HG03565 (cell line): ENCODE measurements at regions not wholly inside any gene's neighbourhood (a gene's known extent, or its start where the extent isn't known, plus 50 kb on each side); places are given as distances from the start of the nearest gene placed in this dataset.

Experiments
- ATAC-seq: cut with Tn5 transposase; IDR thresholded peaks from one replicate; pipeline ENCODE4 v1.9.1; 2021; ENCODE audit warnings: mild to moderate bottlenecking, moderate library complexity; ENCODE audit not compliant: unreplicated experiment

DNA sequence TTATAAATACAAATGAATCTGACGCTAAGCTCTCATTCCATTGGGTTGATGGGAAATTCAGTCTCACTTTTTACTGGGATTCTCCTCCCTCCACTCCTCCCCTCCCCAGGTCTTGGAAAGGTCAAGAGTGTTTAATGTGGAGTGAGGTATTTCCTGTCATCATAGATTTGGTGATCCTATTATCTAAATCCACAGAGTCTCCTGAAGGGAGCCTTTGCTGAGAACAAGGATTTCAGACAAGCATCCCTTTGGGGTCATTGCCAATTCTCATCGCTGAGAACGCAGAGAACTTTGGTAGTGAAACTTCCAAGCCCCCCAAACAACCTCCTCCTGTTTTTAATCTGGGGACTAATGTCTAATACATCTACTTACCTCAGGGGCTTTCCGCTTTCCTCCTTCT lies 297.9 kb downstream of the OTOL1 start:
- no peak for ATAC-seq

DNA sequence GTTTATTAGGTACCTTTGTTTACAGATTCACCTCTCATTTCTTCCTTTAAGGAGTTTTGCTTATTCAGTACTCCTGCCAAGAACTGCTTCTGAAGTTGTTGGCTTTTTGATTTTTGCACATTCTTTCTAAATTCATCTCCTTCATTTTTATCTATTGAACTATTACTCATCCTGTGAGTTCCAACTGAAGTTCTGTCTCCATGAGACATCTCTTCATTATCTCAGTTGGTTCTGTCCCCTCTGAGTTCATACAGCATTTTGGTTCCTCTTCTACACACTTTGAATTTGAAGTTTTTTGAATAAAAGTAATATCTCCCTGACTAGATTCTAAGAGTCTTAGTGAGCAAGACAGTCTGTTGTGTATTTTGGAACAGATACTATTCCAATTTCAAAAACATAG lies 299.7 kb downstream of the OTOL1 start:
- no peak for ATAC-seq

GRCh38 chr3:161796780-161797179 lies 300.2 kb downstream of the OTOL1 start:
- no peak for ATAC-seq

DNA sequence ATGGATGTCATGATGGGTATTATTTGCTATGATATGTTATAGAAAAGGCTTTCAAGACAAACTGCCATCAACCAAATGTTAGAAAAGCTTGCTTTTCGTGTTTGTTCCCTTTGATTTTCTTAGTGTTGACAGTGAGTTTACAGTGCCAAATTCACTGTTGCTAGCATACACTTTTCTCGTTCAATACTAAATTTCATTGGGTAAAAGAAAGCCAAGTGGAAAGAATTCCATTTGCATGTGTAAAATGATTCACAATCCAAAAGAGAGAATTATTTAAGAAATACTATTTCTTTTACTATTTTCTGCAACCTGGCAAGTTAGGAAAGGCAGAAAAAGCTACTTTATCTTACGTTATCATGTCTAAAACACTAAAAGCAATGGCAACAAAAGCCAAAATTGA lies 301.4 kb downstream of the OTOL1 start:
- no peak for ATAC-seq

GRCh38 chr3:161800985-161801559 lies 304.5 kb downstream of the OTOL1 start:
- ATAC-seq: no peak

GRCh38 chr3:161818106-161818505 lies 321.5 kb downstream of the OTOL1 start:
- no peak for ATAC-seq

- no peak for ATAC-seq
These were observed 325.0 kb downstream of the OTOL1 start for GRCh38 chr3:161821591-161821990.

- ATAC-seq: no peak
These were observed 325.7 kb downstream of the OTOL1 start for GRCh38 chr3:161822291-161822690.

DNA sequence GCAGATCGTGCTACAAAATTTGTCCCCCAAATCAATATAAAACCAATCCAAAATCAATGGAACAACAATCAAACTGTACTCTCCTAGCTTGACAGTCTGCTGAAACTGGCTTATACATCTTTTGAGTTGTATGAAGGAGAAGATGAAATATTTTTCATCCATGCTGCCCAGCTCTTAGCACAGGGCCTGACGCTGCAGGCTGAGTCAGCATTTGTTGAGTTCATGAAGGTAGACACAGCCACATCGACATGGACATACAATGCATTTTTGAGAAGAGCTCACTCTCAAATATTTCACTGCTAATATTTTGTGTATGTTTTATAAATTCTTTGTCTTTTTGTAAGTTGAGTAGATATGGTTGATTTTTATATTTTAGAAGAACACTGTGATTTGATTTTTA lies 327.3 kb downstream of the OTOL1 start:
- ATAC-seq: no peak

DNA sequence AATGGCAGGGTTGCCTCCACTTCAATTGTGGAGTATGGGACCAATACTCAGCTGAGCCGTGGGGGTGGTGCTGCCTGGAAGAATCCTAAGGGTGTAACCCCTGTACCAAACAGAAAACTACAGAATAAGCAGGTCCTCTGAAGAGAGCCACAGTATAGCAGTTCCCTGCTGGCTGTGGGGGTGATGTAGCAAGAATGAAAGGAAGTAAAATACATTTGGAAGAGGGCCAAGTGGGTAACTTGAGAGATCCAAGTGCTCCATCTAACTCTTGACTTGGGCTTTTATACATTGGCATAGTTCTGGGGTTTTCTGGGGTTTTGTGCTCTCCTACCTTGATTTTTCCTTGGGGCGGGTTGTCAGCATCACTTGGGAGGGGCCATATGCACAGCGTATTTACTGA lies 341.4 kb downstream of the OTOL1 start:
- ATAC-seq: no peak

- no peak for ATAC-seq
These were observed 351.8 kb downstream of the OTOL1 start for GRCh38 chr3:161848376-161848775.

DNA sequence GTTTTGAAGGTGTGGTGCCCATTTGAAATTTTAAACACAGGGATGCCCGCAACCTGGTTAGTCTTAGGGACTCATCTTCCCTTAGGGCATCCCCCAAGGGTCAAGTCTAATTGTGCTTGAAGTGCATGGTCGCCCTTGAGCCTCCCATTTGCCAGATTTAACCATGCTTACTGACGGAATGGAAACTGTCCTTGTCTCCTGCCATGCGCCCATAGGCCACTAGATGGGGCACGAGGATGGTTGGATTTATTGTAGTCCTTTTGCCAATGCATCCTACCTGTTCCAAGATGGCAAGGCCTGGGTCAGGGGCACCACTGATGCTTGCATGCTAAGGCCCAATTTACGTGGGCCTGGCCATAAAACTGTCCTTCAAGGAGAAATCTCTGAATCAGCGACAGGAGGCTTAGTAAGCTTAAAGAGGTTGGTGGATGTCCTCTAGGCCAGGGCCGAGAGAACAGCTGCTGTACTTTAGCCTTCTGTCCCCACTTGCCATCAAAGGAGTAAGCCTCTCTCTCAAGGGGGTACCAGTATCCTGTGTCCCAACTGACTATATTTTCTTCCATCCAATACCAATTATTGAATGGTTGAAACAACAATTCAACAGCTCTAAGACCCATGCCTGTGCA lies 355.4 kb downstream of the OTOL1 start:
- peak; percentile 90 for ATAC-seq

DNA sequence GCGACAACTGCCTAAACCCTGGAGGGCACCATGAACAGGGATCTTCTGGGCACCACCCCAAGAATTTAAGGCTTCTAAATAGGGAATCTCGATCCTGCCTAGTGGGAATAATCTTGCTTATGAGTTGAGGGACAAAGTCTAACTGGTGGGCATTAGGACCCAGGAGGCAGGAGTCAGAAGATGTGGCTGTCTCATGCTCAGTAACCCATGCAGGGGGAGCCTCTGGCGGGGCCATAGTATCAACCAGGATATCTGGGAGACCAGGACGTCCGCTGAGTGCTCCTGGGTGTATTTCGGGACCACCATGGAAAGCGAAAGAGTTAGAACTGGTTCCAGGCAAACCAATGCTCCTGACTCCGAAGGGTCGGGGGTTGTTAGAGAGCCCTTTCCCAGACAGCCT lies 356.1 kb downstream of the OTOL1 start:
- no peak for ATAC-seq

GRCh38 chr3:161854232-161854771 lies 357.7 kb downstream of the OTOL1 start:
- peak; percentile 57 for ATAC-seq

- no peak for ATAC-seq
These were observed 362.4 kb downstream of the OTOL1 start for GRCh38 chr3:161859057-161859456.

DNA sequence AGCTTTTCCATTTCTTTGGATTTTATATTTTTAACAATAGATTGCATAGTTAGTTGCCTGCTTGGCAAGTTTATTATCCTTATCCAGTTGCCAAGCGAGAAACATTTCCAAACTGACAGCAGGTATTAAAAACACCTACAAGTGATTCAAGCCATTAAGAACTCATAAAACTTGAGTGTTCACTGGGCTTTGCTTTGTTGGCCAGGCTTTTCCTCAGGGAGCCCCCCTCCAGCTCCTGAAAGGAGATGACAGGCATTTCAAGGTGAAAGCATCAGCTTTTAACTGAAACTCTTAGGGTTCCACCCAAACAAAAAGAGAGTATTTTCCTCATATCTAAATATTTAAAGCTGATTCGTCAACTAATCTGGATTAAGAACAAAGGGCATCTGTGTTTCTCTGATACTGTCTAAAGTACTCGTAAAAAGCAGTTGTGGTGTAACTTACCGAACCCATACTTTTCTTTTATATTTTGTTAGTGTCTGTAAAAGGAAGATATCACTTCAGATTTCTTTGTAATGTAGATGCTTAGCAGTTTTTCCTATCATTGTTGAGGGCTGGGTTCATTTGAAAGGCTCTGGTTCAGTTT lies 363.4 kb downstream of the OTOL1 start:
- no peak for ATAC-seq

- ATAC-seq: no peak
These were observed 367.2 kb downstream of the OTOL1 start for GRCh38 chr3:161863775-161864174.

DNA sequence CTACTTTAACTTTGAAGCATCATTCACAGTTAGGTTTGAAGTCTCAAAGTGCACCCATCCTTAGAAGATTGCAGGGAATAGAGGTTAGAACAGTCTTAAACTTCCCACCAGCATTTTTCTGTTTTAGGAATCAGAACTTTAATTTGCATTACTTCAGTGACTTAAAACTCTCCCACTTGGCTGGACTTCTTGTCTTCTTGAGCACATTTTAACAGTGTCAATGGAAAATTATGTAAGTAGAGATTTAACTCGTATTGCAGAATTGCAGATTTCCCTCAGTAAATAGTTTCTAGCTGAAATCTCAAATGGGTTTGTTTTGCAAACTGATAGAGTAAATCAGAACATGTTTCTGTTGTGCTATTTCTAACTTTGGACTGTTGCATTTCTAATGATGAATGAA lies 369.6 kb downstream of the OTOL1 start:
- ATAC-seq: no peak

GRCh38 chr3:161875483-161875882 lies 378.9 kb downstream of the OTOL1 start:
- ATAC-seq: no peak

DNA sequence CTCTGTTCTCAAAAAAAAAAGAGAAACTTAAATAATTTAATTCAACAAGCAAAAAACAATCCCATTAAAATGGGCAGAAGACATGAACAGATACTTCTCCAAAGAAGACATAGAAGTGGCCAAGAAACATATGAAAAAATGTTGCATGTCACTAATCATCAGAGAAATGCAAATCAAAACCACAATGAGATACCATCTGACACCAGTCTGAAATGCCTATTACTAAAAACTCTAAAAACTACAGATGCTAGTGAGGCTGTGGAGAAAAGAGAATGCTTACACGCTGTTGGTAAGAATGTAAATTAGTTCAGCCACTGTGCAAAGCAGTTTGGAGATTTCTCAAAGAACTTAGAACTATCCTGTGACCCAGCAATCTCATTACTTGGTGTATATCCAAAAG lies 382.9 kb downstream of the OTOL1 start:
- ATAC-seq: peak; percentile 63

DNA sequence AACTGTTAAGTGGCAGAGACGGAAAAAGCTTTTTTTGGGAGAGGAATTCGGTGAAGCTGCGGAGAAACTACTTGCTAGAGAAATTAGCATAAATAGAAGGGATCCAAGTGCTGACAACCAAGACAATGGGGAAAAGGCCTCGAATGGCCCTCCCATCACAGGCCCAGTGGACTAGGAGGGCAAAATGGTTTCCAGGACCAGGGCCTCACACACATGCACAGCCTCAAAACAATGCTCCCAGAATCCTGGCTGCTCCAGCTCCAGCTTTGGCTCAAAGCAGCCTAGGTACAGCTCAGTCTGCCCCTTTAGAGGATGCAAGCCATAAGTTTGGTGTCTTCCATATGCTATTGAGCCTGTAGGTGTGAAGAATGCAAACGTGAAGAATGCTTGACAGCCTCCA lies 388.2 kb downstream of the OTOL1 start:
- no peak for ATAC-seq

GRCh38 chr3:161890147-161890625 lies 393.6 kb downstream of the OTOL1 start:
- no peak for ATAC-seq
